OCI-LY7 (cell line): ENCODE measurements at regions not wholly inside any gene's neighbourhood (a gene's known extent, or its start where the extent isn't known, plus 50 kb on each side); places are given as distances from the start of the nearest gene placed in this dataset.

Source experiments
- BruUV-seq: library from RNA; stranded (reverse); fragments of 400-500 nt; replicated peaks from 2 replicates; lab custom pipeline; 2021; lab: Mats Ljungman, UMichigan
- CTCF ChIA-PET: fragments of 300-600 bp; sonication (Branson Sonifier 250); formaldehyde crosslinking; loops from one replicate; lab custom pipeline; 2022; ENCODE audit warnings: antibody characterized with exemption; ENCODE audit not compliant: unreplicated experiment; lab: Charles Lee
- POLR2A ChIA-PET: fragments of 300-600 bp; sonication (Branson Sonifier 250); formaldehyde crosslinking; loops from one replicate; lab custom pipeline; 2022; ENCODE audit warnings: antibody characterized with exemption; lab: Charles Lee
- DNase-seq: peaks from one replicate; pipeline ENCODE4 v3.0.0-alpha.2; 2015; ENCODE audit warnings: low spot score
- H2AFZ ChIP-seq: fragments of 200-600 bp; sonication (generic), shearing (Covaris generic); 2 replicates; pipeline ENCODE4 v1.6.1; 2014; ENCODE audit warnings: mild to moderate bottlenecking, antibody characterized with exemption, low read length, moderate library complexity
- H3K27ac ChIP-seq: fragments of 200-600 bp; sonication (generic); 2 replicates; pipeline ENCODE4 v1.5.1; 2014; ENCODE audit warnings: mixed run types, low read depth, mild to moderate bottlenecking, moderate library complexity, low read length, inconsistent platforms; ENCODE audit not compliant: poor library complexity, severe bottlenecking
- H3K36me3 ChIP-seq: fragments of 200-600 bp; sonication (generic); 2 replicates; pipeline ENCODE4 v1.6.1; 2014; ENCODE audit warnings: mild to moderate bottlenecking, antibody characterized with exemption, low read length, moderate library complexity, mixed read lengths; ENCODE audit not compliant: insufficient read depth
- H3K4me1 ChIP-seq: fragments of 200-600 bp; sonication (generic); 2 replicates; pipeline ENCODE4 v1.5.1; 2014; ENCODE audit warnings: mild to moderate bottlenecking, low read length; ENCODE audit not compliant: insufficient read depth, poor library complexity, severe bottlenecking
- H3K4me2 ChIP-seq: fragments of 200-600 bp; sonication (generic); 2 replicates; pipeline ENCODE4 v1.6.1; 2014; ENCODE audit warnings: mild to moderate bottlenecking, low read length
- H3K4me3 ChIP-seq: fragments of 200-600 bp; sonication (generic); 2 replicates; pipeline ENCODE4 v1.5.1; 2014; ENCODE audit warnings: mild to moderate bottlenecking, low read depth, low read length; ENCODE audit not compliant: poor library complexity, severe bottlenecking
- H3K79me2 ChIP-seq: fragments of 200-600 bp; sonication (generic); 2 replicates; pipeline ENCODE4 v1.6.1; 2016; ENCODE audit warnings: low read depth, mild to moderate bottlenecking, low read length, moderate library complexity, mixed read lengths; ENCODE audit not compliant: insufficient read depth
- H3K9me2 ChIP-seq: fragments of 200-600 bp; sonication (generic); 2 replicates; pipeline ENCODE4 v1.6.1; 2016; ENCODE audit warnings: mild to moderate bottlenecking, low read length, mixed read lengths; ENCODE audit not compliant: insufficient read depth
- H3K9me3 ChIP-seq: fragments of 200-600 bp; sonication (generic); 2 replicates; pipeline ENCODE4 v1.6.1; 2014; ENCODE audit warnings: mild to moderate bottlenecking, mixed run types, low read length, mixed read lengths
- H4K20me1 ChIP-seq: fragments of 200-600 bp; sonication (generic); 2 replicates; pipeline ENCODE4 v1.6.1; 2014; ENCODE audit warnings: mild to moderate bottlenecking, antibody characterized with exemption, low read length, moderate library complexity, mixed read lengths; ENCODE audit not compliant: insufficient read depth
- EZH2phosphoT487 ChIP-seq: fragments of 200-600 bp; sonication (generic); IDR thresholded peaks from 2 replicates; pipeline ENCODE4 v1.6.1; 2018; ENCODE audit warnings: low read depth, borderline replicate concordance, mild to moderate bottlenecking, mixed run types, antibody characterized with exemption, low read length, moderate library complexity, mixed read lengths
- intact Hi-C: fragments of 100-400 bp; cut with micrococcal nuclease; formaldehyde crosslinking; loops from one replicate; pipeline ENCODE4 v1.10.0; 2022; ENCODE audit not compliant: unreplicated experiment
- TF ChIP-seq, protein P1 (sequence below): fragments of 200-600 bp; sonication (generic); conservative IDR thresholded peaks from 2 replicates; pipeline ENCODE4 v1.5.1; 2014; ENCODE audit warnings: mild to moderate bottlenecking, antibody characterized with exemption, low read length, moderate library complexity, mixed read lengths

DNA sequence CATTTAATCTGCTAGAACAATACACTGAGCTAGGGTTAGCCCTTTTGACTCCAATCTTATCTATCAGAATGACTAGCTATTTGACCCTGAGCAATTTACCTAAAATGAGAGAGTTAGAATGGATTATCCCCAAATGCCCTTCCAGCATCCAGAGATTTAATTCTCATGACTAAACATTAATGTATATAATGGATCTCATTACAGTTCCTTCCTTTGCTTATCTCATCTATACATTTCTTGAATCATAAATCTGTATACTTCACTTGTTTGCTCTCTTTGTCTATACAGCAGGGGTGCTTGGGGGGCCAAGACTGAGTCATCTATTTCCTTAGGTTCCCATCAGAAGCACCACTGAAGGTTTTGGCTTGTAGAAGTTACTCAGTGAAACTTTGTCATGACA lies 565.8 kb downstream of the IGSF11 start:
- POLR2A ChIA-PET = no interaction called here

DNA sequence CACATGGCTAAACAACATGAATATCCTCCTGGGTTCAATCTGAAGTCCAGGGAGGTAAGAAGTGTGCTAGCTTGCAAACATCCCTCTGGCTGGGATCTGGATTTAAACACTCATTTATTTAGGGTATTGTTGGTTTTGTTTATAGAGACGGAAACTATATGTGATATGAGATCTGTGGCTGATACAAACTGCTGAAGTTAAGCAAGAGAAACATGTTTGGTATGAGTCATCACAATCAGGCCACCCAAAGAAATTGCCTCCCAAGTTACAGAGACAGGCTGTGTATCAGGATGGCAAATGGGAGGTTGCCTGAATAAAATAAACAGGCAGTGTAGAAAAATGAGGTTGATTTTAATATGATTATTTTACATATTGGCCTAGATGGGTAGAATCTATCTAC lies 562.1 kb downstream of the IGSF11 start:
- Histone ChIP-seq H3K9me3 (no peaks in the 10 kb centered on the region), H3K9me2 (no peaks in the 10 kb centered on the region), H3K36me3 (no peaks in the 10 kb centered on the region), H3K4me2 (no peak overlapping the region), H3K4me1 (no peaks in the 10 kb centered on the region), H4K20me1 (no peaks in the 10 kb centered on the region), H3K79me2 (no peaks in the 10 kb centered on the region), H3K4me3 (no peak overlapping the region), H3K27ac (no peak overlapping the region), H2AFZ (no peak overlapping the region)
- no TSS peak for BruUV-seq
- DNase-seq = no peak
- TF ChIP-seq, protein P1, sequence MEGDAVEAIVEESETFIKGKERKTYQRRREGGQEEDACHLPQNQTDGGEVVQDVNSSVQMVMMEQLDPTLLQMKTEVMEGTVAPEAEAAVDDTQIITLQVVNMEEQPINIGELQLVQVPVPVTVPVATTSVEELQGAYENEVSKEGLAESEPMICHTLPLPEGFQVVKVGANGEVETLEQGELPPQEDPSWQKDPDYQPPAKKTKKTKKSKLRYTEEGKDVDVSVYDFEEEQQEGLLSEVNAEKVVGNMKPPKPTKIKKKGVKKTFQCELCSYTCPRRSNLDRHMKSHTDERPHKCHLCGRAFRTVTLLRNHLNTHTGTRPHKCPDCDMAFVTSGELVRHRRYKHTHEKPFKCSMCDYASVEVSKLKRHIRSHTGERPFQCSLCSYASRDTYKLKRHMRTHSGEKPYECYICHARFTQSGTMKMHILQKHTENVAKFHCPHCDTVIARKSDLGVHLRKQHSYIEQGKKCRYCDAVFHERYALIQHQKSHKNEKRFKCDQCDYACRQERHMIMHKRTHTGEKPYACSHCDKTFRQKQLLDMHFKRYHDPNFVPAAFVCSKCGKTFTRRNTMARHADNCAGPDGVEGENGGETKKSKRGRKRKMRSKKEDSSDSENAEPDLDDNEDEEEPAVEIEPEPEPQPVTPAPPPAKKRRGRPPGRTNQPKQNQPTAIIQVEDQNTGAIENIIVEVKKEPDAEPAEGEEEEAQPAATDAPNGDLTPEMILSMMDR = no peak
- no peak for TF ChIP-seq EZH2phosphoT487
- ChIA-PET POLR2A (interaction anchor here (1.1 kb wide), 1 partner anchor 10 kb away, joined by 4 read pairs; no protein-coding TSS in a partner anchor), CTCF (no interaction called here)
- intact Hi-C loops = no loop called here

More for the DNA sequence above, 565.8 kb downstream of the IGSF11 start:
- Histone ChIP-seq H3K9me3 (no peaks in the 10 kb centered on the region), H3K4me1 (no peaks in the 10 kb centered on the region), H3K79me2 (no peaks in the 10 kb centered on the region), H3K36me3 (no peaks in the 10 kb centered on the region), H3K27ac (no peak overlapping the region), H3K4me2 (no peak overlapping the region), H3K4me3 (no peak overlapping the region), H3K9me2 (no peaks in the 10 kb centered on the region), H4K20me1 (no peaks in the 10 kb centered on the region), H2AFZ (no peak overlapping the region)
- no TSS peak for BruUV-seq
- no peak for DNase-seq
- intact Hi-C loops = no loop called here
- TF ChIP-seq, protein P1 = no peak
- no peak for TF ChIP-seq EZH2phosphoT487
- CTCF ChIA-PET = no interaction called here

DNA sequence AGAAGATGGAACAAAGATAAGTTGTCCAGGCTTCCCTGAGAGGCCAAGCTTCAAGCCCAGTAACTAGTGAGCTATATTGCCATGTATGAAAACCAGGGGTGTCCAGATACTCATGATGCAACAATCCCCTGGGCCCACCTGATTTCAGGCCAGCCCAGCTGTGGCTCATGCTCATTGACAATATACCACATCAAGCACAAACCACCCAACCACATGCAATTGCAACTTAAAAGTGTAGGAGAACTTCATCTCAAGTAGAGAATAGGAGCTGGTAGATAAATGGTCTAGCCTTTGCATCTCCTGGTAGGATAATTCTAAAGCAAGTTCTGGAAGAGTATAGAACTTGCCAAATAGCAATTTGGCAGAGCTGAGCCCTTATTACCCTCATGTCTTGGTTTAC lies 561.3 kb downstream of the IGSF11 start:
- H3K27ac ChIP-seq = no peak overlapping the region
- no peaks in the 10 kb centered on the region for H4K20me1 ChIP-seq
- BruUV-seq = no TSS peak
- no peaks in the 10 kb centered on the region for H3K4me1 ChIP-seq
- H3K36me3 ChIP-seq = no peaks in the 10 kb centered on the region
- no peaks in the 10 kb centered on the region for H3K9me3 ChIP-seq
- H3K79me2 ChIP-seq = no peaks in the 10 kb centered on the region
- H2AFZ ChIP-seq = no peak overlapping the region
- TF ChIP-seq EZH2phosphoT487 = no peak
- TF ChIP-seq, protein P1 = no peak
- ChIA-PET POLR2A (interaction anchor here (0.7 to 1.1 kb wide), 2 partner anchors 9 to 1980 kb away, joined by 3 to 4 read pairs; no protein-coding TSS in a partner anchor), CTCF (no interaction called here)
- H3K4me3 ChIP-seq = no peak overlapping the region
- H3K4me2 ChIP-seq = no peak overlapping the region
- intact Hi-C loops = no loop called here
- no peaks in the 10 kb centered on the region for H3K9me2 ChIP-seq
- no peak for DNase-seq
